ENCODE measurements at regions not wholly inside any gene's neighbourhood (a gene's known extent, or its start where the extent isn't known, plus 50 kb on each side); places are given as distances from the start of the nearest gene placed in this dataset.

- Histone ChIP-seq H4K20me1 (ENCODE audit: insufficient read depth, low read length) (no peaks in the 10 kb centered on the region), H3K36me3 (replicated peaks in 1 of 2; ENCODE audit: control insufficient read depth in 1 of 2, insufficient read depth in 2 of 2, low read length in 2 of 2) (no peaks in the 10 kb centered on the region), H3K79me2 (ENCODE audit: insufficient read depth, low read length) (no peaks in the 10 kb centered on the region), H3K9me3 (ENCODE audit: low read length) (no peaks in the 10 kb centered on the region), H2AFZ (ENCODE audit: low read length) (no peak overlapping the region), H3K4me2 (ENCODE audit: low read depth, low read length) (no peak overlapping the region), H3K4me1 (ENCODE audit: insufficient read depth, low read length) (peaks cover 3% of the 10 kb centered on the region), H3K27ac (ENCODE audit: extremely low read length, insufficient read depth, low read length) (no peak overlapping the region), H3K9ac (ENCODE audit: insufficient read depth, low read depth, low read length) (no peak overlapping the region), H3K27me3 (ENCODE audit: control insufficient read depth in 1 of 2, insufficient read depth in 2 of 2, low read length in 2 of 2) (no peaks in the 10 kb centered on the region), H3K4me3 (replicated peaks in 1 of 3; ENCODE audit: insufficient read depth in 1 of 3, low read depth in 2 of 3, low read length in 3 of 3) (no peak overlapping the region)
- FAIRE-seq: no peak
- no TSS peak for BruUV-seq (replicated peaks)
- in situ Hi-C loops (cut with HindIII; ENCODE audit: extremely low pct_ligation_motif_present, low pct_unique_long_range_greater_than_20kb) (no loop called here), intact Hi-C loops (cut with micrococcal nuclease; ENCODE audit: unreplicated experiment) (no loop called here)
- ATAC-seq: no peak
- ChIA-PET POLR2A (no interaction called here), CTCF (ENCODE audit: low intra/inter-chr PET ratio, low total read pairs) (no interaction called here)
- no peak for DNase-seq (ENCODE audit: low spot score)
- 10% methylated on average over 2 of the region's 2 CpGs for WGBS (ENCODE audit: low lambda C conversion rate)
- TF ChIP-seq ZNF121 (CRISPR knock-in tag; IDR thresholded peaks at IDR 0.05) (no peak), NBN (conservative IDR thresholded peaks at IDR 0.05) (no peak), ZNF263 (CRISPR knock-in tag; IDR thresholded peaks at IDR 0.05) (no peak), KLF16 (CRISPR knock-in tag; IDR thresholded peaks at IDR 0.05) (no peak), ATF6 (CRISPR knock-in tag; conservative IDR thresholded peaks at IDR 0.05) (no peak), ZNF251 (CRISPR knock-in tag; IDR thresholded peaks at IDR 0.05) (no peak), ZNF362 (CRISPR knock-in tag; IDR thresholded peaks at IDR 0.05; ENCODE audit: borderline replicate concordance) (no peak), ZNF205 (CRISPR knock-in tag; IDR thresholded peaks at IDR 0.05) (no peak)
- TF ChIP-seq, protein P1, sequence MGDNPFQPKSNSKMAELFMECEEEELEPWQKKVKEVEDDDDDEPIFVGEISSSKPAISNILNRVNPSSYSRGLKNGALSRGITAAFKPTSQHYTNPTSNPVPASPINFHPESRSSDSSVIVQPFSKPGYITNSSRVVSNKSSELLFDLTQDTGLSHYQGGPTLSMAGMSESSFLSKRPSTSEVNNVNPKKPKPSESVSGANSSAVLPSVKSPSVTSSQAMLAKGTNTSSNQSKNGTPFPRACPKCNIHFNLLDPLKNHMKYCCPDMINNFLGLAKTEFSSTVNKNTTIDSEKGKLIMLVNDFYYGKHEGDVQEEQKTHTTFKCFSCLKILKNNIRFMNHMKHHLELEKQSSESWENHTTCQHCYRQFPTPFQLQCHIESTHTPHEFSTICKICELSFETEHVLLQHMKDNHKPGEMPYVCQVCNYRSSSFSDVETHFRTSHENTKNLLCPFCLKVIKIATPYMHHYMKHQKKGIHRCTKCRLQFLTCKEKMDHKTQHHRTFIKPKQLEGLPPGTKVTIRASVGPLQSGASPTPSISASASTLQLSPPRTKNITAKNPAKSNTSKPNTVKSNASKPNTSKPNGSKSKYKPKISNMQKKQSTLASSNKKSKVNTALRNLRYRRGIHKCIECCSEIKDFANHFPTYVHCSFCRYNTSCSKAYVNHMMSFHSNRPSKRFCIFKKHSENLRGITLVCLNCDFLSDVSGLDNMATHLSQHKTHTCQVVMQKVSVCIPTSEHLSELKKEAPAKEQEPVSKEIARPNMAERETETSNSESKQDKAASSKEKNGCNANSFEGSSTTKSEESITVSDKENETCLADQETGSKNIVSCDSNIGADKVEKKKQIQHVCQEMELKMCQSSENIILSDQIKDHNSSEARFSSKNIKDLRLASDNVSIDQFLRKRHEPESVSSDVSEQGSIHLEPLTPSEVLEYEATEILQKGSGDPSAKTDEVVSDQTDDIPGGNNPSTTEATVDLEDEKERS (CRISPR knock-in tag; IDR thresholded peaks at IDR 0.05): no peak
- TF ChIP-seq, protein P2, sequence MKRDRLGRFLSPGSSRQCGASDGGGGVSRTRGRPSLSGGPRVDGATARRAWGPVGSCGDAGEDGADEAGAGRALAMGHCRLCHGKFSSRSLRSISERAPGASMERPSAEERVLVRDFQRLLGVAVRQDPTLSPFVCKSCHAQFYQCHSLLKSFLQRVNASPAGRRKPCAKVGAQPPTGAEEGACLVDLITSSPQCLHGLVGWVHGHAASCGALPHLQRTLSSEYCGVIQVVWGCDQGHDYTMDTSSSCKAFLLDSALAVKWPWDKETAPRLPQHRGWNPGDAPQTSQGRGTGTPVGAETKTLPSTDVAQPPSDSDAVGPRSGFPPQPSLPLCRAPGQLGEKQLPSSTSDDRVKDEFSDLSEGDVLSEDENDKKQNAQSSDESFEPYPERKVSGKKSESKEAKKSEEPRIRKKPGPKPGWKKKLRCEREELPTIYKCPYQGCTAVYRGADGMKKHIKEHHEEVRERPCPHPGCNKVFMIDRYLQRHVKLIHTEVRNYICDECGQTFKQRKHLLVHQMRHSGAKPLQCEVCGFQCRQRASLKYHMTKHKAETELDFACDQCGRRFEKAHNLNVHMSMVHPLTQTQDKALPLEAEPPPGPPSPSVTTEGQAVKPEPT (CRISPR knock-in tag; IDR thresholded peaks at IDR 0.05; ENCODE audit: low read depth): no peak
- TF ChIP-seq, protein P3, sequence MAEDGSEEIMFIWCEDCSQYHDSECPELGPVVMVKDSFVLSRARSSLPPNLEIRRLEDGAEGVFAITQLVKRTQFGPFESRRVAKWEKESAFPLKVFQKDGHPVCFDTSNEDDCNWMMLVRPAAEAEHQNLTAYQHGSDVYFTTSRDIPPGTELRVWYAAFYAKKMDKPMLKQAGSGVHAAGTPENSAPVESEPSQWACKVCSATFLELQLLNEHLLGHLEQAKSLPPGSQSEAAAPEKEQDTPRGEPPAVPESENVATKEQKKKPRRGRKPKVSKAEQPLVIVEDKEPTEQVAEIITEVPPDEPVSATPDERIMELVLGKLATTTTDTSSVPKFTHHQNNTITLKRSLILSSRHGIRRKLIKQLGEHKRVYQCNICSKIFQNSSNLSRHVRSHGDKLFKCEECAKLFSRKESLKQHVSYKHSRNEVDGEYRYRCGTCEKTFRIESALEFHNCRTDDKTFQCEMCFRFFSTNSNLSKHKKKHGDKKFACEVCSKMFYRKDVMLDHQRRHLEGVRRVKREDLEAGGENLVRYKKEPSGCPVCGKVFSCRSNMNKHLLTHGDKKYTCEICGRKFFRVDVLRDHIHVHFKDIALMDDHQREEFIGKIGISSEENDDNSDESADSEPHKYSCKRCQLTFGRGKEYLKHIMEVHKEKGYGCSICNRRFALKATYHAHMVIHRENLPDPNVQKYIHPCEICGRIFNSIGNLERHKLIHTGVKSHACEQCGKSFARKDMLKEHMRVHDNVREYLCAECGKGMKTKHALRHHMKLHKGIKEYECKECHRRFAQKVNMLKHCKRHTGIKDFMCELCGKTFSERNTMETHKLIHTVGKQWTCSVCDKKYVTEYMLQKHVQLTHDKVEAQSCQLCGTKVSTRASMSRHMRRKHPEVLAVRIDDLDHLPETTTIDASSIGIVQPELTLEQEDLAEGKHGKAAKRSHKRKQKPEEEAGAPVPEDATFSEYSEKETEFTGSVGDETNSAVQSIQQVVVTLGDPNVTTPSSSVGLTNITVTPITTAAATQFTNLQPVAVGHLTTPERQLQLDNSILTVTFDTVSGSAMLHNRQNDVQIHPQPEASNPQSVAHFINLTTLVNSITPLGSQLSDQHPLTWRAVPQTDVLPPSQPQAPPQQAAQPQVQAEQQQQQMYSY (CRISPR knock-in tag; IDR thresholded peaks at IDR 0.05): no peak
Observed at GRCh38 chr10:64159910-64160872, 639.0 kb downstream of the REEP3 start.

Data from HepG2 (cell line).